HepG2 (cell line): ENCODE measurements at regions not wholly inside any gene's neighbourhood (a gene's known extent, or its start where the extent isn't known, plus 50 kb on each side); places are given as distances from the start of the nearest gene placed in this dataset.

ENCODE experiments used
- ATAC-seq: fragments of 200-7000 bp; cut with Tn5 transposase; 3 replicates; pipeline ENCODE4 v1.9.1; 2020; ENCODE audit warnings: mild to moderate bottlenecking, moderate library complexity
- BruUV-seq: library from RNA; stranded (reverse); fragments of 400-500 nt; replicated peaks from 2 replicates; lab custom pipeline; 2021; lab: Mats Ljungman, UMichigan
- CTCF ChIA-PET: fragments of 300-600 bp; formaldehyde crosslinking; extraction: SDS; loops from one replicate; lab custom pipeline; 2021; ENCODE audit warnings: low total read pairs, inconsistent platforms, low intra/inter-chr PET ratio; lab: Yijun Ruan, JAX
- POLR2A ChIA-PET: fragments of 350-600 bp; sonication (Branson Sonifier 250); formaldehyde crosslinking; loops from one replicate; lab custom pipeline; 2020; ENCODE audit warnings: antibody characterized with exemption, inconsistent platforms; lab: Yijun Ruan, JAX
- DNase-seq: peaks from one replicate; pipeline ENCODE4 v3.0.0-alpha.2; 2015; ENCODE audit warnings: low spot score
- FAIRE-seq: peaks from 3 replicates; lab custom pipeline; 2011; peaks lifted over from hg19 to GRCh38; lab: Jason Lieb, UNC
- H2AFZ ChIP-seq: one replicate; pipeline ENCODE4 v1.6.1; 2011; ENCODE audit warnings: low read length, inconsistent platforms
- H3K27ac ChIP-seq: fragments of 300-600 bp; 3 replicates; pipeline ENCODE4 v1.8.0; 2011; ENCODE audit warnings: mixed run types, mild to moderate bottlenecking, mixed read lengths, low read length, inconsistent platforms; ENCODE audit not compliant: insufficient read depth; ENCODE audit errors: extremely low read length
- H3K27me3 ChIP-seq, 2 experiments: fragments of 200-600 bp in 1 of 2; 2 replicates in 1 of 2; 3 replicates in 1 of 2; pipeline versions ENCODE4 v1.6.0 to v1.8.0; 2011; ENCODE audit warnings: low read length in 2 of 2, mild to moderate bottlenecking in 2 of 2, moderate library complexity in 2 of 2, inconsistent platforms in 1 of 2; ENCODE audit not compliant: insufficient read depth in 2 of 2, control insufficient read depth in 1 of 2
- H3K36me3 ChIP-seq, 2 experiments: fragments of 200-600 bp in 1 of 2; replicated peaks in 1 of 2; 2 replicates in 1 of 2; 3 replicates in 1 of 2; pipeline versions ENCODE4 v1.5.1 to v1.8.0; 2011; ENCODE audit warnings: low read length in 2 of 2, inconsistent platforms in 1 of 2; ENCODE audit not compliant: insufficient read depth in 2 of 2, control insufficient read depth in 1 of 2
- H3K4me1 ChIP-seq: 2 replicates; pipeline ENCODE4 v1.5.1; 2012; ENCODE audit warnings: low read length, inconsistent platforms; ENCODE audit not compliant: insufficient read depth
- H3K4me2 ChIP-seq: 2 replicates; pipeline ENCODE4 v1.6.0; 2011; ENCODE audit warnings: low read depth, low read length, inconsistent platforms
- H3K4me3 ChIP-seq, 3 experiments: fragments of 200-600 bp in 1 of 3; sonication (generic), shearing (Covaris generic) in 1 of 3; replicated peaks in 1 of 3; 2 replicates each; pipeline ENCODE4 v1.5.1; 2011 to 2016; ENCODE audit warnings: low read length in 3 of 3, inconsistent platforms in 2 of 3, low read depth in 2 of 3, mild to moderate bottlenecking in 2 of 3, control low read depth in 1 of 3, mixed read lengths in 1 of 3; ENCODE audit not compliant: insufficient read depth in 1 of 3
- H3K79me2 ChIP-seq: one replicate; pipeline ENCODE4 v1.6.1; 2011; ENCODE audit warnings: low read length, inconsistent platforms; ENCODE audit not compliant: insufficient read depth
- H3K9ac ChIP-seq: 2 replicates; pipeline ENCODE4 v1.6.0; 2011; ENCODE audit warnings: mild to moderate bottlenecking, low read depth, low read length, inconsistent platforms; ENCODE audit not compliant: insufficient read depth
- H3K9me3 ChIP-seq: 2 replicates; pipeline ENCODE4 v1.5.1; 2012; ENCODE audit warnings: mild to moderate bottlenecking, low read length
- H4K20me1 ChIP-seq: 2 replicates; pipeline ENCODE4 v1.6.0; 2011; ENCODE audit warnings: inconsistent platforms, mild to moderate bottlenecking, low read length, moderate library complexity; ENCODE audit not compliant: insufficient read depth
- DR1 ChIP-seq: sonication (generic); formaldehyde crosslinking; IDR thresholded peaks from 2 replicates; pipeline ENCODE4 v1.8.0; 2021; ENCODE audit warnings: mild to moderate bottlenecking, missing genetic modification reagents, inconsistent platforms
- FOXK1 ChIP-seq: sonication (generic); formaldehyde crosslinking; IDR thresholded peaks from 2 replicates; pipeline ENCODE4 v1.4.0; 2020; ENCODE audit warnings: low read depth, missing genetic modification reagents, borderline replicate concordance
- JUNB ChIP-seq: sonication (generic); formaldehyde crosslinking; IDR thresholded peaks from 2 replicates; pipeline ENCODE4 v1.8.0; 2022; ENCODE audit warnings: missing genetic modification reagents, mild to moderate bottlenecking, borderline replicate concordance
- NFIB ChIP-seq: sonication (generic); formaldehyde crosslinking; IDR thresholded peaks from 2 replicates; pipeline ENCODE4 v1.9.0; 2021; ENCODE audit warnings: missing genetic modification reagents, mild to moderate bottlenecking, borderline replicate concordance
- RAD51 ChIP-seq: fragments of 450-650 bp; IDR thresholded peaks from 2 replicates; pipeline ENCODE4 v1.6.1; 2016; ENCODE audit warnings: borderline replicate concordance
- RBAK ChIP-seq: sonication (generic); formaldehyde crosslinking; IDR thresholded peaks from 2 replicates; pipeline ENCODE4 v1.5.1; 2020; ENCODE audit warnings: mild to moderate bottlenecking, missing genetic modification reagents
- RBM39 ChIP-seq: fragments of 200-400 bp; formaldehyde crosslinking; IDR thresholded peaks from one replicate; pipeline ENCODE4 v1.6.1; 2018; ENCODE audit warnings: antibody characterized with exemption, mild to moderate bottlenecking, low read depth, low read length; ENCODE audit not compliant: poor library complexity, severe bottlenecking
- ZNF335 ChIP-seq: sonication (generic); formaldehyde crosslinking; IDR thresholded peaks from 2 replicates; pipeline ENCODE4 v1.4.0; 2020; ENCODE audit warnings: missing genetic modification reagents
- WGBS: methylation state at CpG from one replicate; pipeline ENCODE4 v1.1.6; 2017; ENCODE audit warnings: low lambda C conversion rate; 5-methylcytosine and 5-hydroxymethylcytosine counted together
- in situ Hi-C: cut with HindIII; loops from 2 replicates; pipeline ENCODE4 v1.10.0; 2017; ENCODE audit warnings: low pct_unique_long_range_greater_than_20kb; ENCODE audit not compliant: extremely low pct_ligation_motif_present
- intact Hi-C: fragments of 100-400 bp; cut with micrococcal nuclease; formaldehyde crosslinking; loops from one replicate; pipeline ENCODE4 v1.10.0; 2022; ENCODE audit not compliant: unreplicated experiment
- TF ChIP-seq, protein P1 (sequence below): sonication (generic); formaldehyde crosslinking; IDR thresholded peaks from 2 replicates; pipeline ENCODE4 v1.8.0; 2023; ENCODE audit warnings: mild to moderate bottlenecking, missing genetic modification reagents
- TF ChIP-seq, protein P2 (sequence below): sonication (generic); formaldehyde crosslinking; IDR thresholded peaks from 2 replicates; pipeline ENCODE4 v1.5.0; 2020; ENCODE audit warnings: mild to moderate bottlenecking, missing genetic modification reagents, moderate library complexity

DNA sequence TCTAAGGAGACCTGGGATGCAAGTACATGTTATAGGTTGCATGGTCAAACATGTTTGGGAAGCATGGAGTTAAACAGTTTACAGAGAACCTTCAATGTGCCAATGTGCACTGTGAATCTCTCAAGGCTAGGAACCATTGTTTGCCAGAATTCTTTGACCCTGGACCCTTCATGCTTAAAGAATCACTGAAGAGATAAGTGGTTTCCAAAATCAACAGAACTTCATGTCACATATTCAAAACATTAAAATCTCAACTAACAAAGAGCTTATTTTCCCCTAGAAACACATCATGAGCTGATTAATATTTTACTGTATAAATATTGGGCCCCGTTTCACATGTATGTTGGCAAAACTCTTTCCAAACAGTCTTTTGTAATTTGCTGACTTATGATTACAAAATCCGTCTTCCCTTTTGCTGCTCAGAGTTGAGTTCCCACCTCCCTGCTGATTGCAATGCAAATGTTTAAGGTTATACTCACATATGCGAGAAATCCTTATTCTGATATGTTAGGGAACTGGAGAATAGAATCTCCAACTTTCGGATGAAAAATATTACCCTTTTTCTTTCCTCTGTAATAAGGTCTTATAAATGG is 380.2 kb downstream of the DIPK2A start:
- ChIA-PET POLR2A (no interaction called here), CTCF (no interaction called here)
- H3K9ac ChIP-seq = no peak overlapping the region
- H3K27me3 ChIP-seq = no peaks in the 10 kb centered on the region
- no peak for FAIRE-seq
- no peak overlapping the region for H3K4me2 ChIP-seq
- H3K9me3 ChIP-seq = no peaks in the 10 kb centered on the region
- no peaks in the 10 kb centered on the region for H3K4me1 ChIP-seq
- no peaks in the 10 kb centered on the region for H3K36me3 ChIP-seq
- BruUV-seq = no TSS peak
- H3K79me2 ChIP-seq = no peaks in the 10 kb centered on the region
- no peak overlapping the region for H3K4me3 ChIP-seq
- no peak for DNase-seq
- H4K20me1 ChIP-seq = no peaks in the 10 kb centered on the region
- no peak overlapping the region for H2AFZ ChIP-seq
- WGBS = 10% methylated on average over 4 of the region's 4 CpGs
- TF ChIP-seq DR1 (no peak), JUNB (CRISPR knock-in tag) (no peak), NFIB (CRISPR knock-in tag) (no peak), RAD51 (no peak), RBM39 (no peak), ZNF335 (CRISPR knock-in tag) (no peak), RBAK (no peak), FOXK1 (CRISPR knock-in tag) (no peak)
- TF ChIP-seq, protein P1, sequence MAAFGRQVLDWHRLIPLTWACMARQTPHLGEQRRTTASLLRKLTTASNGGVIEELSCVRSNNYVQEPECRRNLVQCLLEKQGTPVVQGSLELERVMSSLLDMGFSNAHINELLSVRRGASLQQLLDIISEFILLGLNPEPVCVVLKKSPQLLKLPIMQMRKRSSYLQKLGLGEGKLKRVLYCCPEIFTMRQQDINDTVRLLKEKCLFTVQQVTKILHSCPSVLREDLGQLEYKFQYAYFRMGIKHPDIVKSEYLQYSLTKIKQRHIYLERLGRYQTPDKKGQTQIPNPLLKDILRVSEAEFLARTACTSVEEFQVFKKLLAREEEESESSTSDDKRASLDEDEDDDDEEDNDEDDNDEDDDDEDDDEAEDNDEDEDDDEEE (CRISPR knock-in tag) = no peak
- TF ChIP-seq, protein P2, sequence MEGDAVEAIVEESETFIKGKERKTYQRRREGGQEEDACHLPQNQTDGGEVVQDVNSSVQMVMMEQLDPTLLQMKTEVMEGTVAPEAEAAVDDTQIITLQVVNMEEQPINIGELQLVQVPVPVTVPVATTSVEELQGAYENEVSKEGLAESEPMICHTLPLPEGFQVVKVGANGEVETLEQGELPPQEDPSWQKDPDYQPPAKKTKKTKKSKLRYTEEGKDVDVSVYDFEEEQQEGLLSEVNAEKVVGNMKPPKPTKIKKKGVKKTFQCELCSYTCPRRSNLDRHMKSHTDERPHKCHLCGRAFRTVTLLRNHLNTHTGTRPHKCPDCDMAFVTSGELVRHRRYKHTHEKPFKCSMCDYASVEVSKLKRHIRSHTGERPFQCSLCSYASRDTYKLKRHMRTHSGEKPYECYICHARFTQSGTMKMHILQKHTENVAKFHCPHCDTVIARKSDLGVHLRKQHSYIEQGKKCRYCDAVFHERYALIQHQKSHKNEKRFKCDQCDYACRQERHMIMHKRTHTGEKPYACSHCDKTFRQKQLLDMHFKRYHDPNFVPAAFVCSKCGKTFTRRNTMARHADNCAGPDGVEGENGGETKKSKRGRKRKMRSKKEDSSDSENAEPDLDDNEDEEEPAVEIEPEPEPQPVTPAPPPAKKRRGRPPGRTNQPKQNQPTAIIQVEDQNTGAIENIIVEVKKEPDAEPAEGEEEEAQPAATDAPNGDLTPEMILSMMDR (CRISPR knock-in tag) = no peak
- in situ Hi-C loops (no loop called here), intact Hi-C loops (no loop called here)
- ATAC-seq = no peak
- H3K27ac ChIP-seq = no peak overlapping the region
